ENCODE measurements at regions not wholly inside any gene's neighbourhood (a gene's known extent, or its start where the extent isn't known, plus 50 kb on each side); places are given as distances from the start of the nearest gene placed in this dataset.

- Histone ChIP-seq H3K27ac (ENCODE audit: low read depth, low read length) (no peak overlapping the region), H3K4me3 (ENCODE audit: low read depth, low read length) (no peak overlapping the region), H3K27me3 (ENCODE audit: control insufficient read depth, insufficient read depth, low read length) (no peaks in the 10 kb centered on the region), H3K9me3 (ENCODE audit: control insufficient read depth, insufficient read depth, low read length) (peaks cover 13% of the 10 kb centered on the region)
- no peak for TF ChIP-seq CTCF (IDR thresholded peaks at IDR 0.05; ENCODE audit: low read depth, low read length)
- DNase-seq (ENCODE audit: low read depth, low spot score), result no peak
- ChIA-PET POLR2A (no interaction called here), CTCF (no interaction called here)
Observed at GRCh38 chr9:11414241-11414640, 801.4 kb upstream of the PTPRD start.

GRCh38 chr9:11417782-11418181 is 805.0 kb upstream of the PTPRD start:
- H3K4me3 ChIP-seq (ENCODE audit: low read depth, low read length), result no peak overlapping the region
- no peak for DNase-seq (ENCODE audit: low read depth, low spot score)
- TF ChIP-seq CTCF (IDR thresholded peaks at IDR 0.05; ENCODE audit: low read depth, low read length), result no peak
- ChIA-PET POLR2A (no interaction called here), CTCF (no interaction called here)
- no peaks in the 10 kb centered on the region for H3K27me3 ChIP-seq (ENCODE audit: control insufficient read depth, insufficient read depth, low read length)
- peaks cover 13% of the 10 kb centered on the region for H3K9me3 ChIP-seq (ENCODE audit: control insufficient read depth, insufficient read depth, low read length)
- H3K27ac ChIP-seq (ENCODE audit: low read depth, low read length), result no peak overlapping the region

- ChIA-PET POLR2A (no interaction called here), CTCF (no interaction called here)
- no peak for TF ChIP-seq CTCF (IDR thresholded peaks at IDR 0.05; ENCODE audit: low read depth, low read length)
- DNase-seq (ENCODE audit: low read depth, low spot score), result no peak
- Histone ChIP-seq H3K27ac (ENCODE audit: low read depth, low read length) (no peak overlapping the region), H3K9me3 (ENCODE audit: control insufficient read depth, insufficient read depth, low read length) (no peaks in the 10 kb centered on the region; the same call in 1 of the 2 replicates), H3K4me3 (ENCODE audit: low read depth, low read length) (no peak overlapping the region), H3K27me3 (ENCODE audit: control insufficient read depth, insufficient read depth, low read length) (no peaks in the 10 kb centered on the region)
Observed at GRCh38 chr9:11431490-11431889, 818.7 kb upstream of the PTPRD start.

- H3K27me3 ChIP-seq (ENCODE audit: control insufficient read depth, insufficient read depth, low read length), result no peaks in the 10 kb centered on the region
- no peaks in the 10 kb centered on the region; the same call in 1 of the 2 replicates for H3K9me3 ChIP-seq (ENCODE audit: control insufficient read depth, insufficient read depth, low read length)
- no peak for TF ChIP-seq CTCF (IDR thresholded peaks at IDR 0.05; ENCODE audit: low read depth, low read length)
- ChIA-PET CTCF (no interaction called here), POLR2A (no interaction called here)
- no peak overlapping the region for H3K4me3 ChIP-seq (ENCODE audit: low read depth, low read length)
- no peak for DNase-seq (ENCODE audit: low read depth, low spot score)
- no peak overlapping the region for H3K27ac ChIP-seq (ENCODE audit: low read depth, low read length)
Observed at GRCh38 chr9:11432361-11432760, 819.6 kb upstream of the PTPRD start.

GRCh38 chr9:11443631-11444030 is 830.8 kb upstream of the PTPRD start:
- ChIA-PET CTCF (no interaction called here), POLR2A (no interaction called here)
- DNase-seq (ENCODE audit: low read depth, low spot score), result no peak
- Histone ChIP-seq H3K27ac (ENCODE audit: low read depth, low read length) (no peak overlapping the region), H3K27me3 (ENCODE audit: control insufficient read depth, insufficient read depth, low read length) (no peaks in the 10 kb centered on the region), H3K9me3 (ENCODE audit: control insufficient read depth, insufficient read depth, low read length) (peaks cover 15% of the 10 kb centered on the region; the same call in 1 of the 2 replicates), H3K4me3 (ENCODE audit: low read depth, low read length) (no peak overlapping the region)
- no peak for TF ChIP-seq CTCF (IDR thresholded peaks at IDR 0.05; ENCODE audit: low read depth, low read length)
